GM21529 (cell line): ENCODE measurements at regions not wholly inside any gene's neighbourhood (a gene's known extent, or its start where the extent isn't known, plus 50 kb on each side); places are given as distances from the start of the nearest gene placed in this dataset.

ENCODE experiments used
- ATAC-seq: cut with Tn5 transposase; IDR thresholded peaks from one replicate; pipeline ENCODE4 v1.9.1; 2021; ENCODE audit not compliant: unreplicated experiment

DNA sequence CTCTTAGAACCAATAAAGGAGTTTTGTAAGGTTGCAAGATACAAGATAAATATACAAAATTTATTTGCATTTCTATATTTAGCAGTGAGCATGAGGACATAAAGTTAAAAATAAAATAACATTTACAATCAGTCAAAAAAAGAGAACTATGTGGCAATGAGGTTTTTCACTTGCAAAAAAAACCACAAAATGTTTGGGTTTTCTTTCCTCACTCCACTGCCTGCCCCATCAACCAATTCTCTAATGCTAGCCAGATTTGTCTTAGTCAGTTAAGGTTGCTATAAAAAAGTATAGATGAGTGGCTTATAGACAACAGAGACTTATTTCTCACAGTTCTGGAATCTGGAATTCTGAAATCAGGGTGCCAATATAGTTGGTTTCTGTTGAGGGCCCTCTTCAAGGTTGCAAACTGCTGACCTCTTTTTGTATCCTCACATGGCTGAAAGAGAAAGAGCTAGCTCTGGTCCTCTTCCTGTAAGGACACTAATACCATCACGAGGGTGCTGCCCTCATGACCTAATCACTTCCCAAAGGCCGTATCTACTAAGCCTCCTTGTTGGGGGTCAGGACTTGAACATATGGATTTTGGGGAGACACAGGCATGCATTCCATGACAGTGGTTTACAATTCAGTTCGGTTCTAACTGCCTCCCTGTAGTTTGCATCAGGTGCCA is 566.2 kb downstream of the GALR1 start:
- ATAC-seq, result no peak

- ATAC-seq, result no peak
Measured at GRCh38 chr18:77818328-77818727, 568.7 kb downstream of the GALR1 start.

- no peak for ATAC-seq
Measured at GRCh38 chr18:77820472-77820871, 570.8 kb downstream of the GALR1 start.

GRCh38 chr18:77821892-77822291 is 572.2 kb downstream of the GALR1 start:
- ATAC-seq, result no peak

DNA sequence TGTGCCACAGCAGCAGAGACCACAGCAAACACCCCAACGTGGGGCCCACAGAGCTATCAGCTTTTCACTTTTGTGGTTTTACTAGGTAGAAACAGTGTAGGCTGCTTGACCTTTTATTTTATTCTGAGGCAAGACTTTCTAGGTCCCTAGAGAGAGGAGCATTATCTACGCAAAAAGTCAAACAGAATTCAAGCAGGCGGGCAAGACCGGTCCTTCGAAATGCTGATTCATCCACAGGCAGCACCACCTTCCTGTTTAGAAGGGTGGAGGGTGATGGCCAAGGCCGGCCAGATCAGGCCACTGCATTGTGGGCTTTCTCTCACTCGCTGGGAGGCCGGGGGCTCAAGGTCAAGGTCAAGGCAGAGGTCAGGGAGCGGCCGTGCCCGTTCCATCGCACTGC is 573.0 kb downstream of the GALR1 start:
- no peak for ATAC-seq

DNA sequence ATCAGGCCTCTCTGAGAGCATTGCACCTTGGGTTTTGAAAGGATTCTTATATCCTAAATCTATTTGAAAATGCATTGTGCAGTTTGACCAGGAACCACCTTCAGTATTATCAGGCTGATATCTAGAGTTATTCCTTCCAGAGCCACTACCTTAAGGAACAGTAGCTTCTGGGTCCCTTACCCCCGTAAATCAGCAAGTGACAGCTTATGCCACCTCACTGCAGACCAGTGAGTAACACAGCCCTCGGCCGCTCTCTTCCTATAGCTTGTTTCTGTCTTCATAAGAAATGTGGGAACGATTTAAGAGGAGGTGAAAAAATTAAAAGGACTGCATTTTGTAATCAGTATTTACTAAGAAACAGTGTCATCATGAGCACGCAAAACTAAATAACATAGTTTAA is 584.2 kb downstream of the GALR1 start:
- ATAC-seq, result no peak

DNA sequence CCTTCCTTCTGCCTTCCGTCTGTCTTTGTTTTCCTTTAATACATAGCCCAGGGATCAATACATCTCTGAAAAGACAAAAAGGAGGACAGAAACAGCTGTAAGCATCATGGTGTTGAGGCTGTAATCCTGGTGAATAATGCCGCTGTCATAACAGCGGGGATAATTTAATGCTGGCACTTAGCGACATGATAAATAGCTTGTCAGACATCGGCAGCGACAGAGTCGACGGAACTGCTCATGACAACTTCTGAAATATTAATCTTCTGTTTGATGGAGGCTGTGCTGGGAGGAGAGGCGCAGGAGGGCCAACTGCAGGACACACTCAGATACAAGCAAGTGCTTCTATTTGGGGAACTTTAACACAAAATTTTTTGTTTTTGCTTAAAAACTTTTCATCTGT is 602.2 kb downstream of the GALR1 start:
- ATAC-seq, result no peak

DNA sequence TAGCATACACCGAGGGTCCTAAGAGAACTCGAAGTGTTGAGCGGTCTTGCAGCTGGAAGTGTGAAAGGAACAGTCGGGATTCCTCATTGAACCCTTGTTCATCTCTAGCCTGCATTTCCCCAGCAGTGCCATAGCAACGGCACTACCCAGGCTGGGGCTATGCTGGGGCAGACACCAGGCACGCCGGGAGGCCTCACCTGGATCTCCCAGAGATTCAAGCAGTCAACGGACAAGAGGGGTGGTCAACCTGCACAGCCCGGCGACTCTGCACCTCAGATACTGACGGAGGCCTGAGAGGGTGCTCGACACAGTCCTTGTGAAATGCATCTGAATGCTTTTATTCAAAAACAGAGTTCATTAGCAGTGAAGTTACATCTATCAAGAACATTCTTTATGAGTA is 604.2 kb downstream of the GALR1 start:
- no peak for ATAC-seq

- no peak for ATAC-seq
Measured at GRCh38 chr18:77857678-77858655, 608.3 kb downstream of the GALR1 start.

- no peak for ATAC-seq
Measured at GRCh38 chr18:77859634-77860033, 610.0 kb downstream of the GALR1 start.

DNA sequence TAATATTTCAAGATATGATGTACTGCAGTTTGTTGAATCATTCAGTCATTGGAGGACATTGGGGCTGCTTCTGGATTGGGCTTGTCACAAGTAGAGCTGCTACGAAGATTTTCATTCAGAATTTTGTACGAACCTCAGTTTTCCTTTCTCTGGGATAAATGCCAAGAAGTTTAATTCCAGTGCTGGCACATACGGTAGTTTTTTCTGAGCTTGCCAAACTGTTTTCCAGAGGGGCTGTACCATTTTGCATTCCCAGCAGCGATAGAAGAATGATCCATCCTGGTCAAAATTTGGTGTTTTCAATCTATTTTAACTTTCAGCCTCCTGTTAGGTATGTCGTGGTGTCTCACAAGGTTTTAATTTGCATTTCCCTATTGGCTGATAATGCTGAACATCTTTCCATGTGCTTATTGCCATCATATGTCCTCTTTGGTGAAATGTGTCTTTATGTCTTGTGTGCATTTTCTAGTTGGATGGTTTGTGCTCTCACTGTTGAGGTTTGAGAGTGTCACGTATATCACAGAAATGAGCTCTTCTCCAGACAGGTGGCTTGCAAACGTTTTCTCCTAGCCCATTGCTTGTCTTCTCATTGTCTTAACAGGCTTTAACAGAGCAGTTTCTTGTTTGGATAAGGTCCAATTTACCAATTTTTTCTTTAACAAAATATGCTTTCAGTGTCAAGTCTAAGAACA is 612.6 kb downstream of the GALR1 start:
- no peak for ATAC-seq

GRCh38 chr18:77865853-77866252 is 616.2 kb downstream of the GALR1 start:
- ATAC-seq, result no peak

GRCh38 chr18:77866351-77866750 is 616.7 kb downstream of the GALR1 start:
- no peak for ATAC-seq

DNA sequence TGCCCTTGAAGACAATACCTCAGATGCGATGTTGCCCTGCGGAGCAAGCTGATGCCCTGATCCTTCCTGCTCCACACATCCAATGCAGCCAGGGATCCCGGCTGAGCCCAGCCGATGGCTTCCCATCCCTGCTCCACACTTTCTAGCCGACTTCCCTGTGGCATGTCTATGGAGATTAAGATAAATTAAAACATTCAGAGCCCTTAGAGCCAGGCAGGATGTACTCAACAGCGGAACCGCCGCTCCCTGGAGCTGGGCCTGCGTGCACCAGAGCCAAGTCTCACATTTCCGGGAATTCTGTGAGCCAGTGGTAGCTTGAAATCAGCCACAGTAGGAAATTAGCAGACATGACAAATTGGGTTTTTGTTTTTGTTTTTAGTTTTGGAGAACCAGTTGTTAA is 620.6 kb downstream of the GALR1 start:
- ATAC-seq, result no peak

DNA sequence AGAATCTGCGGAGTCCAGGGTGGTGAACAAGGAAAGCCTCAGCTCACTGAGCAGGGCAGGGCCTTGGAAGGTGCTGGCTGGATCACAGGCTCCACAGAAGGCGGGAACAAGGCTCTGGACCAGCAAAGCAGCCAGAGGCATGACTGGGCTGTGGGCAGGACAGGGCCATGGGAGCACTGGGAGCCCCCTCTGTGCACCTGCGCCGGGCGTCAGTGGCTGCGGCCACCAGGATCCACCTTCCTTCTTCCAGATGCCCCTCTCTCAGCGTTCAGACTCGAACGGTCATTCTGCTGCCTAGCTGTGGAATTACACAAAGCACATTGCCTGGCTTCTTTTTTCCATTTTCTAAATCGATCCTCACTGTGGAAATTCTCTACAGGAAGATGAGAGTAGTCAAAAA is 621.2 kb downstream of the GALR1 start:
- no peak for ATAC-seq

DNA sequence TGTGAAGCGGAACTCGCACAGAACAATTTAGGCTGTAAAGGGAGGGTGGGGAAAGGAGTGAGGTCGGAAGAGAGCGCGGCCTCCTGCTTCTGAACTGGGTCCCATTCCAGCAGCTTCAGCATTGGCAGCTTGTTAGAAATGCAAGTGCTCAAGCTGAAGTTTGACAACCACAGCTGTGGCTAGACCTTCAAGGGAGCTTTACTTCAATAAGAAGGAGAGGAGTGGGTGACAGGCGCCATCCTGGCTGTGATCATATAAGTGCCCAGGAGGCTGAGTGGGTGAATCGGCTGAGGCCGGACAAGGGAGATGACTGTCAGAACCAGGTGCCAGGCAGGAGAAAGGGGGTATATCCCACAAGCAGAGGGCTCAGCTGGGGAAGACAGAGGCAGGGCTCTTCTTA is 622.5 kb downstream of the GALR1 start:
- no peak for ATAC-seq

GRCh38 chr18:77876319-77876865 is 626.7 kb downstream of the GALR1 start:
- ATAC-seq, result no peak

- ATAC-seq, result no peak
Measured at GRCh38 chr18:77879829-77880228, 630.2 kb downstream of the GALR1 start.

- no peak for ATAC-seq
Measured at GRCh38 chr18:77884454-77884853, 634.8 kb downstream of the GALR1 start.

DNA sequence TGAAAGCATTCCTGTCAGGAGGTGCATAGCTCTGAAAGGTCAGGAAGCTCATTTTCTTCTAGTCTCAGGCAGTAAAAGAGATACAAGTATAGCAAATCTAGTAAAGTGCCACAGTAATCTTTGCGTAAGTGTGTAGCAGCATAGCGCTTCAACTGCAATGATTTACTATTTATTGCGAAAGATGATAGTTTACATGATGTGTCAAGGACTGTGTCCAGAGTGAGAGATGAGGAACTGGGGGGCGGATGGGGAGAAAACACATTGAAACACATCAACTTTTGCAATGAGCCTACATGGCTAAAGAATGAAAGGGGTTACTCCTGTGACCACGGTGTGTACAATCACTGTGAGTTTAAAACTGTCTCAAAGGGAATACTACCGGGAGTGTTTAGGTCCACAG is 644.4 kb downstream of the GALR1 start:
- no peak for ATAC-seq

GRCh38 chr18:77895250-77895649 is 645.6 kb downstream of the GALR1 start:
- ATAC-seq, result no peak
